Activated T-helper 1 cell treated with anti-CD3 and anti-CD28 coated beads, Interleukin-2, amount 50 U/mL, for 16 hours (primary cell): ENCODE measurements at regions not wholly inside any gene's neighbourhood (a gene's known extent, or its start where the extent isn't known, plus 50 kb on each side); places are given as distances from the start of the nearest gene placed in this dataset.
"Not testable (repeated sequence)": the region's sequence is repeated elsewhere in the genome, so short reads cannot be mapped to it uniquely, and the experiment has no call there.

Experiments used
- DNase-seq, 2 donors: peaks; one replicate each; pipeline ENCODE4 v3.0.0-alpha.2; 2020; ENCODE audit warnings: low read depth in 1 of 2, low spot score in 1 of 2

DNA sequence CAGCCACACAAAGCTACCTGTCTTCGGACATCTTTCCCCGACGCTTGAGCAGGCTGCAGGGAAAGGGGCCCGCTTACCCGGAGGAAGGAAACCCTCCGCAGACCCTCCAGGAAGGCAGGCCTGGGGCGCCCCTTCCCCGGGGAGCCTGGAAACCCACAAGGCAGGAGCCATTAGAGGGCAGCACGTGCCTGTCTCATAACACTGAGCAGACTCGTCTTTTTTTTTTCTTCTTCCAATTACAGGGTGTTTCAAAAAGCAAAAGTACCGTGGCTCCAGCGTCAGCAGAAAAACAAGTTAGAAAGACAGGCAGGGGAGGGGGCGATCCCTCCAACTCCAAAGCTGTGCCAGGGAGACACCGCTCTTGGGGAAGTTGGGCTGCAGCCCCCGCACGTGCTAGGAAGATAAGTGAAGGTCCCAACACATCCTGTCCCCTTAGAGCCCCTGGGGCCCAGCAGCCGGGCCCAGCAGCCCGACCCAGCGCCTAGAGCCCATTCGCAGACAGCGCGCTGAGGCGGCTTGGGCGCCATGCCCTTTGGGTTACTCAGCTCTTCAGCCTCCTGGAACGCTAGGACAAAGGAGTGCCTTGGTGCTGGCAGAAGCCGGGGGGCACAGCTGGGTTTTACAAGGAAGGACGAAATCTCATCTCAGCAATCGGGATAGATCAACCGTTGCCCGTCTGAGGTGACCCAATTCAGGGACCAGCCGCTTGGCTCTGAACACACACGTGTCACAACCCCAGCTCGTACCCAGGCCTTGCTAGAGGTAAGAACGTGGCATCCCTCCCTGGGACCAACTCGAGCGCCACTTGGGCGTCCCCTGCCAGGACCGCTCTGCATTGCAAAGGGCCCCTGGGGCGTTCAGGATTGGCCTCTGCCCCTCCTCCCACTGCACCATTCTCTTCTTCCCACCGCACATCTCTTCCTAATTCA, 136.3 kb downstream of the LY86 start:
- no peak for DNase-seq

DNA sequence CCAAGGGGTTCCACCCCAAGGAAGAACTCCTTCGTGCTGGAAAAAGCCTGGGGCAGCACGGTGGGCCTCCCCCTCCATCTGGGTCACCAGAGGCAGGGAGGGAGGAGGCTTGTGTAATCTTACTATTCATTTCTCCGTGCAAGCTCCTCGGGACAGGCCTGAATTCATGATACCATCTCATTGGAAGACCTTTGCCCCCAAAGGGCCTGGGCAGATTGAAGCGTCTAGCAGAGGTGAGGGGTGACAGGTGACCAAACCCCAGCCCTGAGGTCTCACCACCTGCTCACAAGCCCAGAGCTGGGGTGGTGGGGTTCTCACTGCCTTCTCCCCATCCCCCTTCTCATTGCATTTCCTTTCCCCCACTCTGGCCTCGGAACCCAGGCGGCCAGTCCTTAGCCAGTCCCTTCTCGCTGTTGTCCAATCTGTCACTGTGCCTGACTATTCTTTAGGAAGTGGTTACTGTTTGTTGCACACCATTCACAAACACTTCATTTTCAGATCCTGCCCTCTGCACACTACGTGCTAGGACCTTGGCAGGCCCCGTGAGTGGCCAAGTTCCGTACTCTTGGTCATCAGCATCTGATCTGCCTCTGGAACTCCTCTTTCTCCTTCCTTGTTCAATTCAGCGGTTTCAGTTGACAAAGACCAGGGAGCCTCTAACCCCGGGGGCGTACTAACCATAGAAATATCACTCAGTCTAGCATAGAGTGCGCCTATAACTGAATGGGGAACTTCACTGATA, 137.1 kb downstream of the LY86 start:
- DNase-seq = no peak

DNA sequence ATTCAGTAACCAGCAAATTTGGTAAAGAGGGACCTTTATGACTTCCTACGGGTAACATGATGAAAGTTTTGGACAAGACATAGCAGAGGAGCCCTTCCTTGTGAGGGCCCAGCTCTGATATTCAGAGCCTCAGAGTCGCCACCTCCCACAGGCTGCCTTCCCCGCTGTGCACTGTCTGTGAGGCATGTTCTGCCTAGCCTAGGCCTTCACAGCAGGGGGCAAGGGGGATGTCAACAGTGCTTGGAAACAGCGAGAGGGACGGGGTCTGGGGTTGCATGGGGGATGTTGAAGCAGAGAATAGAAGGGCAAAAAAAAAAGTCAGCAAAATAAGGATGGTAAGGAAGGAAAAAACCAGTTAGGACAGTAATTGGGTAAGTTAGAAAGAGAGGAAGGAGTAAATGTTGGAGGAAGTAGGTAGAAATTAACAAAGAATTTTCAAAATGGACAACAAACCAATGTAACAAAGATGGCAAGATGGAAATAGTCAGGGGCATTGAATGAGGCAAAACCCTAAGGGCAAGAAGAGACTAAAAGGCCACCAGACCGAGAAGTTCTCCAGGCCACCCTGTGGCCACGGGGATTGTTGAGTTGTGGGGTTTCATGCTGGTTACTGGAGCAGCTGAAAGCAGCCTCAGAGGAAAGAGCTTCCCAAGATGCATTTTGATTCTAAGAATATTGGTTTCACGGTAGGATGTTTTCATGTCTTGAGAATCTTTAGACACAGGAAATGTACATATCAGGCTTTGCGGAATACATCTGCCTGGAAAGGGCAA, 139.8 kb downstream of the LY86 start:
- DNase-seq = no peak

DNA sequence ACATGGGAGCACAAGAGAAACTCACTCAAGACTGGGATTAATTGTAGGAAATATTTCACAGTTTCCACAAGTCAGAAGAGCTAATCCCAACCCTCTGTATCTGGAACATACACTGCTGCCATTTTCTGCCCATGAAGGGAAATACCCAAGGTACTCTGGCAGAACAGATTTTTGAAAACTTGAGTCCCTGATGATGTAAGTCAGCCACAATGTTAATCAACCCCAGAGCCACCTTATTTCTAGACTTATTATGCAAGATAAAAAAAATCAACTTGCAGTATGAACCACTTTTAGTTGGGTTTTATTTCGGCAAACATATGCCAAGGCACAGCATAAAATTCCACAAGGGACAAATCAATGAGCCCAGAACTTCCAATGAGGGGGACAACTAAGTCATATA, 141.5 kb downstream of the LY86 start:
- DNase-seq = no peak

DNA sequence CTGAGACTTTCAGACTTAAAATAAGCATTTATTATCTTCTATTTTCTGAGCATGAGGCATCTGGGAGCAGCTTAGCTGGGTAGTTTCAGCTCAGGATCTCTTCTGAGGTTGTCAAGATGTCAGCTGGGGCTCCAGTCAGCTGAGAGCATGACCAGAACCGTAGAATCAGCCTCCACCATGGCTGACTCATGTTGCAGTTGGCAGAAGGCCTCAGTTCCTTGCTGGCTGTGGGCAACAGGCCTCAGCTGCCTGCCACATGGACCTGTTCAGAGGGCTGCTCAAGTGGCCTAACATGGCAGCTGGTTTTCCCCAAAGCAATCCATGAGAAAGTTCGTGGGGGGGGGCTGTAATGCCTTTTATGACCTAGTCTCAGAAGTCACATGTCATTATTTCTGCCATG, 142.3 kb downstream of the LY86 start:
- DNase-seq = no peak

DNA sequence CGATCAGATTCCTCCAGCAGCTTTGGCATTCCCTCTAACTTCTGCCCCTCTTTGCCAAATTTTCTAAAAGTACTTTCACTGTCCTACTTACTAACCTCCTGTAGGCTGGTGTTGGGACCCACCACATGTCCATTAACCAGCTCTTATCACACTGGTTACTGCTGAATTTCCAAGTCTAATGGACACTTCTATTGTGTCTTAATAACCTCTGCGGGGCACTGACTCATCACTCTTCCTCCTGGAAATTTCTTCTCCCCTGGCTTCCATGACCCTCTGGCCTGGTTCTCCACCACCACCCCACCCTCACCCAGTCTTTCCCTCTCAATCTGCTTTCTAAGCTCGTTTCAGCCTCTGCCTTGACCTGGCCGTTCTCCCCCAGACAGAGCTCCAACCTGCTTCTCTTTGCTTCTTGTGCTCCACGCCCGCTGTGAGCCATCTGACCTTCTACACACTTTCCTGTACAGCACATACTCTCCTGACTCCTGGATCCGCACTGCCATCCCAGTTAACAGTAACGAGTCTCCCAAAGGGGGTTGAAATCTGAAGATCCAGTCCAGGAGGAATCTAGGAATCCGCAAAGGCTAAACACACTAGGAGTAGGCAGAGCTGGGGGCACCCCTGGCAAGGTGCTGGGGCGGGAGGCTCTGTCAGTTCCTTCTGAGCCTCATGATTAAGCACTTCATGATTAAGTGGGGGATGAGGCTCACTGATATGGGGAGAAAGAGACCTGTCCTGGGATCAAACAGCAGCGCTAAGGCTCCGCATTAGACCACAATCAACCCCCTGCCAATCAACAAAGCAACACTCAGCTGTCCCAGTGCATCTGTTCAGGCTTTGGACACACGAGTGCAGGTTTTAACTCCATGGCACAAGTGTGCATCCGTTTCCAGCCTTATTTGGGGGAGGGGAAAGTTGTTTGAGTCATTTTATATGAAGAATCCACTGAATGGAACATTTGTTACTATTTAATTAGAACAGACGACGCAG, 146.3 kb downstream of the LY86 start:
- DNase-seq = no peak

DNA sequence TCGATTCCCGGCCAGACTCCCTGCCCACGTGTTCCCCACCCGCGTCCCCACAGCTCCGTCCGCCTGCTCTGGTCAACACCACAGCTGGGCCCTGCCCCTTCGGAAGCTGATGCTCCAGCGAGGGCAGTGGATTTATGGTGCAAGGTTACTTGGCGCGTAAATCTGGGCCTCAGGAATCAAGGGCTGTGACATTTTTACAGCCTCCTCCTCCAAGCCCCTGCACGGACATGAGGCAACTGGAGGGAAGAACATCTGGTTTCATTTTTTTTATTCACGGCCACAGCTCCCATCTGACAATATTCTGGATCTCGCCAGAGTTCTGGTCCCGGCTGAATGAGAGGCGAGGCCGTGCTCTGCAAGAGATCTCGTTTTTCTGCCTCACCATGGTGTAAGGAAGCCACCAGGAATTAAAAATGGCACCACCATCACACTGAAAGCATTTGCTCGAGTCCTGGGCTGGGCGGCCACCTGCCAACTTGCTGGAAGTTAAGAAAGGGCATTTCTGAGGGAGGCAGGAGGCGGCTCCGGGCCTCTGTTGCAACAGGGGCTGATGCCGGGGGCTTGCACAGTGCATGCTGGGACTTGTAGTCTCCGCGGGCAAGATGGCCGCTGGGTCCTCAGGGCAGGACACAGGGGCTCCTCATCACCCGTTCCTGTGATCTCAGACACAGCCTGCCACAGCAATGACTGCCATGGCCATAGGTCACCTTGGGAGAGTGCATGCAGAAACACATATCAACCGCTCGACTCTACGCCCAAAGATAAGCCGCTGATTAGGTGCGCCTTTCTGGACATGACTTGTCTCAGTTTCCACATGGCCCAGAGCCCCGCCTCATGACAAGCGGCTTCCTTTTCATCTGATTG, 148.5 kb downstream of the LY86 start:
- DNase-seq = no peak

DNA sequence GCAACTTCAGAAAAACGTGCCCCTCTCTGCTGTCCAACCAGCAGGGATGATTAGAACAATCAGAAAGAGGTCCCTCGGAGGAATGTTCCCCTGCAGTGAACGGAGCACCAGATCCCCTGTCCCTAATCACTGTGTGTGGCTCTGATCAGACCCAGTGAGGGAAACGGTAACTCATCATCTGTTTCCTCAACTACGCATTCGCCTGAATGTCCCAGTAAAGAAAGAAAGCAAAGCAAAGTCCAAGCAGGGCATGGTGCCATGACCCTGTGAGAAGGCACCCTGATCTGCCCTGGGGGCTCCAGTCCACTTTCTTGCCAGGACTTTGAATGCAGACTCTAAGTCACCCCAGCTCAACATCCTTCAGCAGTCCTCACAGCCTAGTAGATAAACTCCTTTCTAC, 149.2 kb downstream of the LY86 start:
- DNase-seq = no peak

DNA sequence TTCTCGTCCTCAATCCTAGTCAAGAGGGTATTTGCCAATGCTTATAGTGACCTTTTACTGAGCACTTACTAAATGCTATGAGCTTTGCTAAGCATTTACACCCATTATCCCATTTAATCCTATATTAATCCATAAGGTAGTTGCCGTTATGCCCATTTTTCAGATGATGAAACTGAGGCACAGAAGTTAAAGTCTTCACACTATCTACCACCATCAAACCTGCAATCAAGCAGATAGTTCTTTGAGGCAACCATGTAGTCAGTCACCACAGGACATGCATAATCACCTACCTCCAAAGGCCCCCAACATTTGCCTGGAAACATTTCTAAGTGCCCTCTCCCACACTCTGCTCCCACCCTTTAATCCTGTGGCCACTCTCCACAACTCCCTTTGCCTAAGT, 149.6 kb downstream of the LY86 start:
- no peak for DNase-seq

DNA sequence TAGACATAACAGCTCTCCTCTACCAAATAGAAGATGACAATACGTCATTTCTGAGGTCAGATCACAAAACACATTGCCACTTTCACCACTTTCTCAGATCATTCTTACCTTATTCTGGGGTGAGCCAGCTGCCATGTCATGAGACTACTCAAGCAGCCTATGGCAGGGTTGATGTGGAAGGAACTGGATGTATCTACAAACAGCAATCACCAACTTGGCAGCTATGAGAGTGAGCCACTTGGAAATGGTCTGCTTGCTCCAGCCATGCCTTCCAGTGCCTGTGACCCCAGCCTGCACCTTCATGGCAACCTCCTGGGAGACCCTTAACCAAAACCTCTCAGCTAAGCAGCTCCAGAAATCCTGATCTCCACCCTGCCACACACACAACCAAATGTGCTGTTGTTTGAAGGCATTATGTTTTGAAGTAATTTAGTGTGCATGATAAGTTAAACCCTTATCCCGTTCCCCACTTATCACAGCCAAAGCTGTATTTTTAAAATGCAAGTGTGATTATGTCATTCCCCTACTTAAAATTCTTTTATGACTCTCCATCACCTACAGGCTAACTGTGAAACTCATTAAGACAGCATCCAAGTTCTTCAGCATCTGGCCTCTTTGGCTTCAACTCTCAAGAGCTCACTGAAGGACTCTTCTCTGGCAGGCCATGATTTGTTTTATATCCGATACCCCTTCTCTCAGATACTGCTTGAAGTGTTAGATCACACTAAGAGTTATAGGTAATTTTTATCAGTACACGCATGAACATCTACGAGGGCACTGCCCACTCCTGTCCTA, 150.6 kb downstream of the LY86 start:
- no peak for DNase-seq

DNA sequence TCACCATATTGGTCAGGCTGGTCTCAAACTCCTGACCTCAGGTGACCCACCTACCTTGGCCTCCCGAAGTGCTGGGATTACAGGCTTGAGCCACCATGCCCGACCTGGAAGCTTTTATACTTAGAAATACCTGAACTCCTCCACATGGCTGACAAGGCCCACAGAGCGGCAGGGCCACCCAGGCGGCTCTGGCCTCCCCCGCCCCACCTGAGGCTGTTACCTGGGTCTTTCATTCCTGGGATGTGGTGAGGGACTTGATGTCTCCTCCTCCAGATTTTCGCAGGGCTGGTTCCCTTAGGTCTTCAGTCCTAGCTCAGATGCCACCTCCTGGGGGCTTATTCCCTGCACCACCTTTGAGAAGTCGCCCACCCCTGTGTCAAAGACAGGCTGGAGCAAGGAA, 152.1 kb downstream of the LY86 start:
- DNase-seq = no peak

DNA sequence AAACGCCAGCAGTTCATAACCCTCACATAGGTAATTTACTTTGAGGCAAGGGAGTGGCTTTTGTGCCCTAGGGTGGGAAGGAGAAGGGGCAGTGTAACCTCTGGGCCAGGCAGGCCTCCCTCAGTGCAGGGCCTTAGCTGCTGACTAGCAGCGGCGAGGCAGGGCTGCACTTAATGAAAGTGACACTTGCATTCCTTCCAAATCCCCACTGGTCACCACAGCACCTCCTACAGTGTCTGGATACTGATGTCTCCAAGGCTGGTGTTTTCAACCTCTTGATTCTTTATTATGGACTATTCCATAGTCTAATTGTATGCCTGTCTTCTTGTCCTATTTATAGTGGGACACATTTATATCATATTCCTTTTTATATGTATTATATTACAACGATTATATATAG, 152.7 kb downstream of the LY86 start:
- no peak for DNase-seq

DNA sequence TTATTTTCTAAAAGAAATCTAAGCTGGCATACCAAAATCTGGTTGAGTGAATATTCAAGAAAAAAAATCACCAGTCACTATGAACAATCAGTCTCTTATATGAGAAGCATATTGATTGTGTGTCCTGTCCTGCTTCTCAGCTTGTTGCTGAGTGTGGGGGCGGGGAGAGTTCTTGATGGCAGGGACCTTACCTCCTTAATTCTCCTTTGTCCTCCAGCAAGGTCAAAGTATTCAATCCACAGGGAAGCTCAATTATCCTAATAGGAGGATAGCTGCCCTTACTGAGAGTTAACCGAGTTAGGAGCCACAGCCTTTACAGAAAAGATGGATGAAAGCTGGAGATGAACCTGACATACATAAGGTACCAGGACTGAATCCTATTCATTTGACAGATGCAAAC, 154.0 kb downstream of the LY86 start:
- no peak for DNase-seq

DNA sequence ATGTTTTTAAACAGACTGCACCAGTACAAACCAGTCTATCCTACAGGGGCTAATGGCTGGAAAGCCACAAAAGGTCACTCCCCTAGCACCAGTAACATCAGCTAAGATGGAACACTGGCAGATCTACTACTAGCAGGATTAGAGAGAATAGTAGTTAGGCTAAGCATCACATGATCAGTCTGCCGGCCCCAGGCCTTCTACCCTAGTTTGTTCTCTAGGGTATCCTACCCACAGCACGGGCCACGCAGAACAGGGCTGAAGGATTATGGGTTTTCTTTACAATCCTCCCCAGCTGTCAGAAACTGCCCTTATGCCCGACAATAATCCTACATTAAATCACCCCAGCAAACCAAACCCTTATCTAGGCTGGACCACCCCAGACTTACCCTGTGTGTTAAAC, 156.0 kb downstream of the LY86 start:
- DNase-seq = no peak

DNA sequence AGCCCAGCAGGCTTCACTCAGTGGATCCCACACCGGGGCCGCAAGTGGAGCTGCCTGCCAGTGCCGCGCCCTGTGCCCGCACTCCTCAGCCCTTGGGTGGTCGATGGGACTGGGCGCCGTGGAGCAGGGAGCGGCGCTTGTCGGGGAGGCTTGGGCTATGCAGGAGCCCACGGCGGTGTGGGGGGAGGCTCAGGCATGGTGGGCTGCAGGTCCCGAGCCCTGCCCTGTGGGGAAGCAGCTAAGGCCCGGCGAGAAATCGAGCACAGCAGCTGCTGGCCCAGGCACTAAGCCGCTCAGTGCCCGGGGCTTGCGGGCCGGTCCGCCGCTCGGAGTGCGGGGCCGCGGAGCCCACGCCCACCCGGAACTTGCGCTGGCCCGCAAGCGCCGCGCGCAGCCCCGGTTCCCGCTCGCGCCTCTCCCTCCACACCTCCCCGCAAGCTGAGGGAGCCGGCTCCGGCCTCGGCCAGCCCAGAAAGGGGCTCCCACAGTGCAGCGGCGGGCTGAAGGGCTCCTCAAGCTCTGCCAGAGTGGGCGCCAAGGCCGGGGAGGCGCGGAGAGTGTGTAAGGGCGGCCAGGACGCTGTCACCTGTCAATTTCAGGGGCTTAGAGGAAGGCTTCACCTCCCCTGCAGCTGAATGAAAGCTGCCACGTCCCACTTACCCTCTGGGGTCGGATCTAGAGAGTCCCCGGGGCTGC, 157.3 kb downstream of the LY86 start:
- DNase-seq = not testable (repeated sequence)

DNA sequence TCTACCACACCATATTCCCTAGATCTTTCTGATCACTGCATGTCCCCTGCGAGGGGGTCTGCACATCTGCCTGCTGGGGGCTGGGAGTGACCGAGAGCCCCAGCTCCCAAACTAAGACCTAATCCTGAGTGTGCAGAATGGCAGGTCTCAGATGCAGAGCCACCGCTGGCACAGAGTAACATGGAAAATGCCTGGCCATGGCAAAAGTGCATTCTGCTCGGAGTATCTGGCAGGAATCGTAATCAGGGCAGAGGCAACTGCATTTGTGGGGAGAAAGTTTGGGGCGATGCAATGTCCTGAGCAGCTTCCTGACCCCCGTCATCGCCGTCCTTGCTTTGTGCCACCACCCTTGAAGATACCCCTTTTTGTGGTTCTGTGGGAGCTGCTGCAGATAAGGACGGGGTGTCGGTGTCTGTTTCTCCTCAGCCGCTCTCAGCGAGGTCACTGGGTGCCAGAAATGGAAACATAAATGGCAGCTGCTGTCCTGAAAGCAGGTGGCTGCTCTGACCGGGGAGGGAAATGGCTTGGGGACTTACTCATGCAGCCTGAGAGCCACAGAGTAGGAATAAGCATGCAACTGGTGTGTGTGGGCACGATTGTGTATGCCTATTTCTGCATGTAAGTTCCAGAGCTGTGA, 157.9 kb downstream of the LY86 start:
- no peak for DNase-seq

DNA sequence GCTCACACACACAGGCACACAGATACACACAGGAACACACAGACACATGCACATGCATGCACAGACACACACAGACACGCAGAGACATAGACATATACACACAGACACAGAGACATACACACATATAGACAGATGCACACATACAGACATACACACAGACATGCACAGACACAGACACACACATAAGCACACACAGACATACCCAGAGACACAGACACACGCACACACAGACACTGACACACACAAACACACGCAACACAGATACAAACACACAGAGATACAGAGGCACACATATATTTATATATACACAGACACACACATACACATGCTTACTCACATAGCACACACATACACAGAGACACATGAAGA, 158.4 kb downstream of the LY86 start:
- no peak for DNase-seq

DNA sequence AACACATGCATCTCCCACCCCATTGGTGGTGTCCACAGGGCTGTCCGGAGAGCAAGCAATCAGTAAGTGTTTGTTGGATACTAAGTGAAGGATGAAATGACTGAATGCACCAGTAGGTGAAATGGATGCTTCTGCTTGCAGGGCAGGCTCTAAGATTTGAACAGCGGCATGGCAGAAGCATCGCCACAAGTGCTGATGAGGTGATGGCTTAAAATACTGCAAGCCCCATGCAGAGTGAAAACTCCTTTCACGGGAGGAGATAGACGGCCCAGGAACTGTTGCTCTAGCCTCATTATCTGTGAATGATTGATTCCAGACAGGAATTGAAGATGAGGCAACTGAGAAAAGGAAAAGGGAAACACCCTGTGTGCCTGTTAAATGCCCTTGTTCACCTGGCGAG, 158.9 kb downstream of the LY86 start:
- no peak for DNase-seq
